ENCODE measurements at regions not wholly inside any gene's neighbourhood (a gene's known extent, or its start where the extent isn't known, plus 50 kb on each side); places are given as distances from the start of the nearest gene placed in this dataset.

GRCh38 chr9:32289756-32290155, 94.7 kb upstream of the ACO1 start:
- TF ChIP-seq ZBTB43 (CRISPR knock-in tag; conservative IDR thresholded peaks at IDR 0.05) (no peak), TEAD3 (CRISPR knock-in tag; optimal IDR thresholded peaks at IDR 0.05; ENCODE audit: borderline replicate concordance) (no peak)
- TF ChIP-seq, protein P1, sequence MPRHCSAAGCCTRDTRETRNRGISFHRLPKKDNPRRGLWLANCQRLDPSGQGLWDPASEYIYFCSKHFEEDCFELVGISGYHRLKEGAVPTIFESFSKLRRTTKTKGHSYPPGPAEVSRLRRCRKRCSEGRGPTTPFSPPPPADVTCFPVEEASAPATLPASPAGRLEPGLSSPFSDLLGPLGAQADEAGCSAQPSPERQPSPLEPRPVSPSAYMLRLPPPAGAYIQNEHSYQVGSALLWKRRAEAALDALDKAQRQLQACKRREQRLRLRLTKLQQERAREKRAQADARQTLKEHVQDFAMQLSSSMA (CRISPR knock-in tag; IDR thresholded peaks at IDR 0.05), result no peak
